ENCODE measurements at regions not wholly inside any gene's neighbourhood (a gene's known extent, or its start where the extent isn't known, plus 50 kb on each side); places are given as distances from the start of the nearest gene placed in this dataset.
"Not testable (repeated sequence)": the region's sequence is repeated elsewhere in the genome, so short reads cannot be mapped to it uniquely, and the experiment has no call there.

DNA sequence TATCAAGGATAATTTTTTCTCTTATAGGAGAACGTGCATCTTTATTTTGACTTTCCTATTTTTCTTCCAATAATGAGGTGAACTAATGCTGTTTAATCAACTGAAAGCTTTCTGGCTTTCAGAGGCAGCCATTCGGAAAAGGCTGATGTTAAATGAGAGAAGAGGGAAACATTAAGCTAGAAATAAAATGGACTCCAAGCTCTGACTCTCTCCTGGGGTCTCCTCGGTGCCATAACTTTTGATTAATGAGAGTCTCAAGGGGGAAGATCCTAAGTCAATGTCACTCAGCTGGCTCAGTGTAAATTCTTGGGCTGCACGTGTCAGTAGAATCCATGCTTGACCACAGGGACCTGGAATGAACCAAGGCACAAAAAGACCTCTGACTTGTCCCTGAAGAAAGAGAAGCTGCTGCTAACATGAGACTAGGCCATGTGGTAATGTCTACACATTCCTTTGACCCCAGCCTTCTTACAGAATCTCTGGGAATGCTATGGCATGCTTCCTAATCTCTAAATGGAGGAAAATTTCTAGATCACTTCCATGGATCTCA, 152.2 kb upstream of the RFC3 start:
- DNase-seq (ENCODE audit: low read depth): no peak

DNA sequence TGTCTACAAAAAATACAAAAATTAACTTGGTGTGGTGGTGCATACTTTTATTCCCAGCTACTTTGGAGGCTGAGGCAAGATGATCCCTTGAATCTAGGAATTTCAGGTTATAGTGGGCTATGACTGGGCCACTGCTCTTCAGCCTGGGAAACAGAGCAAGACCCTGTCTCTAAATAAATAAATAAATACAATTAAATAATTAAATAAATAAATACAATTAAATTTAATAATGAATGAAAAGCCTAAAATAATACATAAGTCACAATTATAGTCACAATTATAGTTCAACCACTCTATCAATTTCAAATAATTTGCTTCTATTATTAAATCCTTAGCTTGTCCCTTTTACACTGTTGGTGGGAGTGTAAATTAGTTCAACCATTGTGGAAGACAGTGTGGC, 146.4 kb upstream of the RFC3 start:
- no peak for DNase-seq (ENCODE audit: low read depth)

DNA sequence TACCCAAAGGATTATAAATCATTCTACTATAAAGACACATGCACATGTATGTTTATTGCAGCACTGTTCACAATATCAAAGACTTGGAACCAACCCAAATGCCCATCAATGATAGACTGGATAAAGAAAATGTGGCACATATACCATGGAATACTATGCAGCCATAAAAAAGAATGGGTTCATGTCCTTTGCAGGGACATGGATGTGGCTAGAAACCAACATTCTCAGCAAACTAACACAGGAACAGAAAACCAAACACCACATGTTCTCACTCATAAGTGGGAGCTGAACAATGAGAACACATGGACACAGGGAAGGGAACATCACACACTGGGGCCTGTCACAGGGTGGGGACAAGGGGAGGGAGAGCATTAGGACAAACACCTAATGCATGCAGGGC, 145.9 kb upstream of the RFC3 start:
- not testable (repeated sequence) for DNase-seq (ENCODE audit: low read depth)

DNA sequence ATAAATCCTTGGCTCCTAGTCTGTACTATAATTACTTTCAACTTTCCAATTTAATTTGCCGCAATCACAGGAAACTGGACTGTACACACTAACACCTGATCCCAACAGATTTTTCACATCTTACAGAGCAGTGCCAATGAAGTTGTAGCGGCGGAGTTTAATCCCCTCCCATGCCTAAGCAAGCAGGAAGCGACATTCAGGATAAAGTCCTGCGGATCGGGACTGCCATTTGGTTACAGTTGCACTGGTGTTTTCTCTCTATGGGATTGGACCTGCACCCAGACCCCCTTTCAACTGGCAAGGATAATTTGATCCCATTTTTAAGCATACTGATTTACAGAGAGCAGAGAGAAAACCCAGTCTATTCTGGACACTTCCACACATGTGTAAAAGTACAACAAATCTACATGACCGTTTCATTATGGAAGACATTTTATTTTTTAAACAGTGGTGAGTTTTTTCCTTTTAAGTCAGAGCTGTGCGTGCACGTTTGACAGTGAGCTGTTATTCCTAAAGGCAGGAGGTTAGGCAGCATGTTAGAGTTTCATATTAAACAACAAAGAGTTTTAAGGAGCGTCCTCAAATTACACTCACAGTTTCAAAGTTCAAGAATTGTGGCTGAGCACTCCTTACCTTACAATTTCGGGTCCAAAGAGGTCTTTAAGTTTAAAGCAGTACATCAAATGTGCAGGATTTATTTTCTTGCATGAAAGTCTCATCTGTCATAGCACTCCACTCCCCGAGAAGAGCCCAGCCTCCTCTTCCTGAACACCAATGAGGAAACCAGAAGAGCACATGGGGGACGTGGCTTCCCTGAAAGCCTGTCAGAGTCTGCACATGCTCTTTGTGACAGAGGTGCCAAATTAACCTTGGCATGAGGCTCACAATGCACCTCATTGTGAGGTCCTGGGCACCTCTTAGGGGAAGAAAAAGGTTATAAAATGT, 141.6 kb upstream of the RFC3 start:
- no peak for DNase-seq (ENCODE audit: low read depth)

DNA sequence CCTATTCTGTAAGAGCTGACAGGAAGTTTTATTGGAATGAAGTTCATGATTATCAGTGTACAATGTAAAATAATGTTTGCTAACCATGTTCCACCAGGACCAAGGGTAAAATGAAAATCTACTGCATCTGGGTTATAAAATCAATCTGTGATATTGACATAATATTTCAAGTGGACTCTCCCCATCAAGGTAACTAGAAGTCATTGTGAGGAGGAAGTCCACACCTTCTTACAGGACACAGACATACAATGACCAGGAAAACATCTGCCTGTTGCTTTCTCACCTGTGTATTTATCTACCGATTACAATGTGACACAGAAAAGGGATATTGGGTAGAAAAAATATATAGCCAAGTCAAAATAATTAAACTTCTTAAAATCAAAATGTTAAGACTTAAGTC, 140.7 kb upstream of the RFC3 start:
- DNase-seq (ENCODE audit: low read depth): no peak

DNA sequence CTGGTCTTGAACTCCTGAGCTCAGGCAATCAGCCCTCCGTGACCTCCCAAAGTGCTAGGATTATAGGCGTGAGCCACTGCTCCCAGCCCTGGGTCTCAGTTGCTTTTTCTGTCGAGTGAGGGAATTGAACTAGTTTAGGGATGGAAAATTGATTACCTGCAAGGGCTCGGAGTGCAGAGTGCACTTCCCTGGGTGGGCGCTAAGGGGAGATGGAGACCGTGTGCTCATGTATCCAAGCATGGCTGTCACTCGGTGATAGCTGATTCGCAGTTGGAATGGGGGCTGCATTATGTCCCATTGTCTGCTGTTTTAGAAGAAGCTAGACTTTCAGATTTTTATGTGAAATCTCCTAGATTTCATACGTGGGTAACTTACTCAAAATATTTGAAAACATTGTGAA, 139.9 kb upstream of the RFC3 start:
- DNase-seq (ENCODE audit: low read depth): no peak

DNA sequence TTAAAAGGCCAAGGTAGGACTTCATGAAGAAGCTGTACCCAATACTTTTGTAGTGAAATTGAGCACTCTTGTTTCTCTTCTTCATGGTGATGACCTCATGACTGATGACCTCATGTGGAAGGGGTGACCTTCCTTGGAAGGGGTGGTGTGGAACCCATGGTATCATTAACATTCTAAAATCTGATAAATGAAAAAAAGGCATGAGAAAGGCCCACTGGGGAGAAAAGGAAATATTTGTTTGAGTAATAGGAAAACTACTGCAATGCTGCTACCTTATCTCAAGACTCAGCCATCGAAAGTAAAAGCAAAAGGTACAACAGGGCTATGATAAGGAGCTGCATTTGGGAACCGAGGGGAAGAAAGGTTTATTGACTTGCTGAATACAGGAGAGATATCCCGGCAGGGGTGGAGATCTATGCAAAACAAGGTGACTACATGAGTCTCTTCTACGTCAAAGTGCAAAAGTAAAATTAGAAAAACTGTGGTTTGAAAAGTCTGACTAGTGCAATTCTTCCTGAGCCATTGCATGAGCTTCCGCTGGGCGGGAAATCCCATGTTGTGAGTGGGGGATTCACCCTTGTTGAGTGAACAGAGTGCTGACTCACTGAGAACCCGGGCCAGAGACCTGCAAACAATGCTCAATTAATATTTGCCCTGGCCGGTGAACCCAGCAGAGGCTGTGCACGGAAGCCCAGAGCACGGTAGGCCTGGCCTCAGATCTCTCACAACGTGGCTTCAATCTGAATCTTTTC, 138.9 kb upstream of the RFC3 start:
- peak; percentile 74 for DNase-seq (ENCODE audit: low read depth)

DNA sequence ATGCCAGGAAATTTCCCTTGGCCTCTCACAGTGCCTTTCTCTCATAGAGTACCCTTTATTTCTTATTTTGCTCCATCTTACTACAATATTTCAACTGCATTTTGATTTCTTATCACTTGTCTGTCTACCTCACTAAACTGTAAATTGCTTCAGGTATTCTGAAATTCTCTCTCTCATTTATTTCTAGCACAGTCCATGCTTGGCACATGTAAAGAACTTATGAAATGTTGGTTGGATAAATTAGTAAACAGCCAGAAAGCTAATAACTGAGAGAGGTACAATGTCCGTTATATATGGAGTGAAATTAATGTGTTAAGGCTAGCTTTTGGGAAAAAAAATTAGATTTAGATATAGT, 138.3 kb upstream of the RFC3 start:
- DNase-seq (ENCODE audit: low read depth): no peak

DNA sequence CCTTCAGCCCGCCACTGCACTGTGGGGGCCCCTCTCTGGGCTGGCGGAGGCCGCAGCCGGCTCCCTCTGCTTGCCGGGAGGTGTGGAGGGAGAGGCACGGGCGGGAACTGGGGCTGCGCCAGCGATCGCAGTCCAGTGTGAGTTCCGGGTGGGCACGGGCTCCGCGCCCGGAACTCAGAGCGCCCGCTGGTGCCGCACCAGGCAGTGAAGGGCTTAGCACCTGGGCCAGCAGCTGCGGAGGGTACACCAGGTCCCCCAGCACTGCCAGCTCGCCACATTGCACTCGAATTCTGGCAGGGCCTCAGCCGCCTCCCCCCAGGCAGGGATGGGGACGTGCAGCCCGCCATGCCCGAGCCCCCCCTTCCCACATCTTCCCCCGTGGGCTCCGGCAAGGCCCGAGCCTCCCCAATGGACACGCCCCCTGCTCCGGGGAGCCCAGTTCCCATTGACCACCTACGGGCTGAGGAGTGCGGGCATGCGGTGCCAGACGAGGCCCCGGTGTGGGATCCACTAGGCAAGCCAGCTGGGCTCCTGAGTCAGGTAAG, 135.9 kb upstream of the RFC3 start:
- no peak for DNase-seq (ENCODE audit: low read depth)

DNA sequence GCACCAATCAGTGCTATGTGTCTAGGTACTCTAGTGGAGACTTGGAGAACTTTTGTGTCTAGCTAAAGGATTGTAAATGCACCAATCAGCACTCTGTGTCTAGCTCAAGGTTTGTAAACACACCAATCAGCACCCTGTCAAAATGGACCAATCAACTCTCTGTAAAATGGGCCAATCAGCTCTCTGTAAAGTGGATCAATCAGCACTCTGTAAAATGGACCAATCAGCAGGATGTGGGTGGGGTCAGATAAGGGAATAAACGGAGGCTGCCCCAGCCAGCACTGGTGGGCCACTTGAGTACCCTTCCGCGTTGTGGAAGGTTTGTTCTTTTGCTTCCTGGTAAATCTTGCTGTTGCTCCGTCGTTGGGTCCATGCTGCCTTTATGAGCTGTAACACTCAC, 135.3 kb upstream of the RFC3 start:
- DNase-seq (ENCODE audit: low read depth): not testable (repeated sequence)

DNA sequence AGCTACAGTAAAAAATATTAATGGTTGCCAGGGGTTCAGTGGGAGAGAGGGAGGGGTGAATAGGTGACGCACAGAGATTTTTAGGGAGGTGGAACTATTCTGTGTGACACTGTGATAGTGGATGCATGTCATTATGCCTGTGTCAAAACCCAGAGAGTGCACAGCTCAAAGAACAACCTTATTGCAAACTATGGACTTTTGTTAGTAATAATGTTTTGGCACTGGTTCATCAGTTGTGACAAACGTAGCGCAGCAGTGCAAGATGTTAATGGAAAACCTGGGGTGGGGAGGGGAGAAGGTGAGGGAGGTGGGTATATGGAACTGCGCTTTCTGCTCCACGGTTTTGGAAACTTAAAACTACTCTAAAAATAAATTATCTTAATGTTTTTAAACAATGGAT, 134.6 kb upstream of the RFC3 start:
- DNase-seq (ENCODE audit: low read depth): no peak

DNA sequence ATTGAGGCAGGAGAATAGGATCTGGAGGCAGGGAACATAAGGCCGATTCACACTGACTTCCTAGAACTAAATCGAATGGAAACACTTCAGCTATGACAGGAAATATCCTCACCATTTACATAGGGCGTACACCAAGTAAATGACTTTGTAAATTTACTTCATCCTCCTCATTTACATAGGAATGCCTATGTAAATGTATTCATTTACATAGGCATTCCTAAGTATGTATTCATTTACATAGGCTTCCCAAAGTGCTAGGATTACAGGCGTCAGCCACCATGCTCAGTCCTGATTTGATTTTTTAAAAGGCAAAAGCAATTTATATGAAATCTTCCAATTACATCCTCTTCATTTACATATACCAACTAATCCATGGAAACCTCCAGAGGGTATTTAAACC, 133.1 kb upstream of the RFC3 start:
- no peak for DNase-seq (ENCODE audit: low read depth)

DNA sequence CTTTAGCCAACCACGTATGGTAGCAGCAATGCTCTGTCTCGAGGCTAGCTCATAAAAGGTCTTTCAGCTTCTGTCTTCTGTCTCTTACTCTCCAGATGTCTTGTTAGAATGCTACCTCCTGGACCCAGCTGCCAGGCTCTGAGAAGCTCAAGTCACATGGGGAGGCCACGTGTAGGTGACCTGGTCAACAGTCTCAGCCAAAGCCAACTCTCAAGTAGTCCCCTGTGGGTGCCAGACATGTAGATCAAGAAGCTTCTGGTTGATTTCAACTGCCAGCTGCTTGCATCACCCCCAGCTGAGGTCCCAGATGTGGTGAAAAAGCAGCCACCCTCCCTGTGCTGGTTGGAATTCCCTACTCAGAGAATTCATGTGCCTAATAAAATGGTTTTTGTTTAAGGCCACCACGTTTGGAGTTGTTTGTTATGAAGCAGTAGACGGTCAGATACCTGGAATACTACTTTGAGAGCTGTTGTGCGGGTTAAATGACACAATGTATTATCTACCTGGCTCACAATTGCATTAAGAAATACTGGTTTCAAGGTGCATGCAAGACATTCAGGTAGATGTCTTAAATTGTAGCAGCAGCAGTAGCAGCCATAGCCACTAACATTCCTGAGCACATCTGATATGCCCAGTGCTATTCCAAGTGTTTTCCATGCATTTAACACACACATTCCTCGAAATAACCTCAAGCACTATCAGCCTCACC, 131.0 kb upstream of the RFC3 start:
- DNase-seq (ENCODE audit: low read depth): no peak

DNA sequence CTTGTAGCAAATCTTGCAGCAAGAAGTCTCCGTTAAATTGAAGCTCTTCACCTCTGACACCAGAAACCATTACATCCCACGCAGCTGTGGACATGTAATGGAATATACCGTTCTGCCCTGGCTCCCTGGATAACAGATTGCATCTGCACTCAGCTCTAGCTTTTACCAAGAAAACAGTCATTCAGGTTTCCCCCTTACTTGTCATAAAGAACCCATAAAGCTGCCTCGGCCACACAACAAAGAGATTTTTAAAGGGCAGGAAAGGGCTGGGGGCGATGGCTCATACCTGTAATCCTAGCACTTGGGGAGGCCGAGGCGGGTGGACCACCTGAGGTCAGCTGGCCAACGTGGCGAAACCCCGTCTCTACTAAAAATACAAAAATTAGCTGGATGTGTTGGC, 127.6 kb upstream of the RFC3 start:
- no peak for DNase-seq (ENCODE audit: low read depth)

DNA sequence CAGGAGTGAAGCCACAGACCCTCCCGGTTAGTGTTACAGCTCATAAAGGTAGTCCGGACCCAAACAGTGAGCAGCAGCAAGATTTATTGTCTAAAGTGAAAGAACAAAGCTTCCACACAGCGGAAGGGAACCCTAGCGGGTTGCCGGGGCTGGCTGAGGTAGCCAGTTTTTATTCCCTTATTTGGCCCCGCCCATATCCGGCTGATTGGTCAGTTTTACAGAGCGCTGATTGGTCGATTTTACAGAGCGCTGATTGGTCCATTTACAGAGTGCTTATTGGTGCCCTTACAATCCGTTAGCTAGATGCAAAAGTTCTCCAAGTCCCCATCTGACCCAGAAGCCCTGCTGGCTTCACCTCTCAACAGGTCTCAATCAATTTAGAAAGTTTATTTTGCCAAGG, 126.0 kb upstream of the RFC3 start:
- no peak for DNase-seq (ENCODE audit: low read depth)

DNA sequence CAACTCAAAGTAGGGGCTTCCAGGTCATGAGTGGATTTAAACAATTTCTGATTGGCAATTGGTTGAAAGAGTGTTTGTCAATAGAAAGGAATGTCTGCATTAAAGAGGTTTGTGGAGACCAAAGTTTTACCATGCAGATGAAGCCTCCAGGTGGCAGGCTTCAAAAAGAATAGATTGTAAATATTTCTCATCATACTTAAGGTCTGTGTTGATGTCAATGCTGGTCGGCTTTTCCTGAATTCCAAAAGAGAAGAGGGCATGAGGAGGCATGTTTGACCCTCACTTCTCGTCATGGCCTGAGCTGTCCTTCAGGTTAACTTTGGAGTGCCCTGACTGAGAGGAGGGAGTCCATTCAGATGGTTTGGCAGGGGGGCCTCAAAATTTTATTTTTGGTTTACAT, 125.4 kb upstream of the RFC3 start:
- DNase-seq (ENCODE audit: low read depth): no peak

DNA sequence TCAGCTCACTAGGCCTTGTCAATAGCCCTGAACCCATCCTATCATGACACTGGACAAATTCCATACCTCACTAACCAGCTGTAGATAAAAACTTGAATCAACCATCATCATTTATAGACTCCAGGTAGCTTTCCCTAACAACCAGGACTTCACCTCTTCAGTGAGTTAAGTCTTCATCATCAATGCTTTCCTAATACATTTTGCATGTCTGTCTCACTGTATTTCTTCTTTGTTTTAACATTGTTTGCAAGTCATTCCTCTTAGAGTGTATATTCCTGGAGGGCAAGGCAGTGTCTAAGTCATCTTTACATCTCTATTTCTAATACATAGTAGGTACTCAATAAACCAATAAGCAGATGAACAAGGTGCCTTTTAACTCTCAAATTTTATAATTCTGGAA, 123.4 kb upstream of the RFC3 start:
- no peak for DNase-seq (ENCODE audit: low read depth)

DNA sequence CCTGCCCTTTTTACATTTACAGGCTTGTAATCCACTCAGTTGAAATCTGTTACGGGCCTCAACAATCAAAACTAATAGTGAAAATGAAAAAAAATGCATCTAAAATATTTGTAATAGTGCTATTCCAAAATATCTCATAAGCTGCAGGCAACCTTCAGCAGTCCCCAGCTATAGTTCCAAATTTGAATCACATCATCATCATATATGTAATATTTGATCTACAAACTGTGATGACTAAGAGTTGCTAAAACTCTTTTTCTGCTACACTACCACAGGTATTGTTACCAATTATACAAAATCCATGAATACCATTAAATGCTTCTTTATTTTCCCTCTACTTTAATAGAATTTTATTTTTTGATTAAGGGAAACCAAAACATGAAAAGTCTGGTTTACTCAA, 121.4 kb upstream of the RFC3 start:
- DNase-seq (ENCODE audit: low read depth): no peak

DNA sequence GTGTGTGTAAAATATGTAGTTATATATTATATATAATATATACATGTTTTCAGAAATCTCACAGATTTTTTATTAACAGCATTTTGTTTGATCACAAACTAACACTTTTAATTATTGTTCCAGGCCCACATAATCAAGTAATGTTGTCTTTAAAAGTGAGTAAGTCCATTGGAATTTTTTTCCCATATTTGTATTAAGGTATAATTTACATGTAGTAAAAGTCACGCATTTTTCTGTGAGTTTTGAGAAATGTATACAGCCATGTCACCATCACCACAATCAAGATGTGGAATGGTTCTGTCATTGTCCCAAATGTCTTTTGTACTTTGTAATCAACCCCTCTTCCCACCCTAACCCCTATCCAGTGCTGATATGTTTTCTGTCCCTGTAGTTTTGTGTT, 120.0 kb upstream of the RFC3 start:
- DNase-seq (ENCODE audit: low read depth): no peak

DNA sequence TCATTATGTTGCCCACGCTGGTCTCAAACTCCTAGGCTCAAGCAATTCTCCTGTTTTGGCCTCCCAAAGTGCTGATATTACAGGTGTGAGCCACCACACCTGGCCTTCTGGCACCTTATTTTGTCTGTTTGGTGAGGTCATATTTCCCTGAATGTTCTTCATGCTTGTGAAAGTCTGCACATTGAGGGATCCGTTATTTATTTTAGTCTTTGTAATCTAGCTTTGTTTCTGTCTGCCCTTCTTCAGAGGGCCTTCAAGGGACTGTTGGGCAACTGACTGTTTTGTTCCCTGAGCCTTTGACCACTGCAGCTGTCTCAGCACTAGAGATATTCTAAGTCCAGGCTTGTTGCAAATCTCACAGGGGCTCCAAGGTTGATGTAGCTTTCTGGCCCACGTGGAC, 110.5 kb upstream of the RFC3 start:
- no peak for DNase-seq (ENCODE audit: low read depth)

DNA sequence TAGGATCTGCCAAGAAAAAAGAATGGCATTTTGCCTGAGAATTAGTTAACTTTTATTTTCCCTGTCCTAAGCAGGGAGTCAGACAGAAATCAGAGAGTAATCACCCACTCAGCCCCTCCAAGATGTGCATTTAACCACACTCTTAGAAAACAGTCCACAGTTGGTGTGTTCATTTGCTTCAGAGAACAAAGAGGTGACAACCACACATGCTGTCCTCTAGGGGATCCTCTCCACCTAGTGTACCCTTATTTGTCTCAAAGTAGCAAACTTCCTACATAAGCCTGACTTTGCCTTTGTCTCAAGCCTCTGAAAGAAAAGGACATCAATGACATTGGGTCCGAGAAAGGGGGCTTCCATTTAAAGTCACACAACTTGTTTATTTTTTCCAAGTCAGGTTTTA, 107.0 kb upstream of the RFC3 start:
- DNase-seq (ENCODE audit: low read depth): no peak

DNA sequence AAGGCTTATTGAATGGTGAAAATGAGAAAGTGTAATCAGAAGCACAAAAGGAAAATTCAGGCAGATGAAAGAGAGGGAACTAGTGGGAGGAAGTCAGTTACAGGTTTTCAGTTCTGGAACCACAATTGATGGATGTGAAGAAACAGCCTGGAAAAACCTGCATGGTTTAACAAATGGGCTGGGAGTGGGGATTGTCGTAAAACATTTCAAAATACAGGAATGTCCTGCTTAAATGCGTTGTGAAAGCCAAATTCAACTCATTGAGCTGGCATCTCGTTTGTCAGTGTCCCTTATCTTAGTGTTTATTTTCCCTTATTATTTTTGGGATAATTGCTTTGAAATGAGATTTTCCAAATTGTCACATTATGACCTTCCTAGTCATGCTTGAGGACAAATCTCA, 106.5 kb upstream of the RFC3 start:
- DNase-seq (ENCODE audit: low read depth): no peak

All from activated T-helper 9 cell treated with anti-CD3 and anti-CD28 coated beads, Interleukin-2, amount 50 U/mL, for 16 hours (primary cell).